ENCODE measurements at regions not wholly inside any gene's neighbourhood (a gene's known extent, or its start where the extent isn't known, plus 50 kb on each side); places are given as distances from the start of the nearest gene placed in this dataset.

DNA sequence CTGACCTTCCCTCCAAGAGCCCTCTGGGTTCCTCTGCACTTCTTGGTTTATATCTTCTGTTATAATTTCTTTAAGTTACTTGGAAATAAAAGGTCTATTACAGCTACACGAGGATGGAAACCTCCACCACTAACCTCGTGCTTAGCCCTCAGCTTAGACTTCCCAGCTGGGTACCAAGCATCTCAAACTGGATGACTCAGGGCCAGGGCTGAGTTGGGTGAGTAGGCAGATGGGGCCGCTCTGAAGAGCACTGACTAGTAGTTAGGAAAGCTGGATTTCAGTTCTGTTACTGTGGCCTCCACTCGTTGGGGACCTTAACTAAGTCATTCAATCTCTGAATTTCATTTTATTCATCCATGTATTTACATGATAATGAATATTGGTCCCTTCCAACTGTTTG lies 1036.6 kb downstream of the IGSF11 start:
- no peak overlapping the region for H3K56ac ChIP-seq (replicated peaks; ENCODE audit: insufficient read length, low read depth, low read length)
- H3K23ac ChIP-seq (ENCODE audit: insufficient read length) = no peak overlapping the region
- H2BK12ac ChIP-seq (ENCODE audit: low read depth, low read length) = no peak overlapping the region
- TF ChIP-seq TBP (IDR thresholded peaks at IDR 0.05; ENCODE audit: low read depth, low read length) (no peak), GABPA (IDR thresholded peaks at IDR 0.05; ENCODE audit: borderline replicate concordance, insufficient read depth, low read length) (no peak), RBBP5 (IDR thresholded peaks at IDR 0.05; ENCODE audit: borderline replicate concordance, low read depth, low read length) (no peak), SUZ12 (IDR thresholded peaks at IDR 0.05; ENCODE audit: low read length) (no peak), HDAC6 (IDR thresholded peaks at IDR 0.05; ENCODE audit: low read depth, low read length) (no peak), CHD1 (IDR thresholded peaks at IDR 0.05; ENCODE audit: low read depth, low read length) (no peak), CBX8 (IDR thresholded peaks at IDR 0.05; ENCODE audit: borderline replicate concordance, low read depth, low read length) (no peak), SIRT6 (IDR thresholded peaks at IDR 0.05; ENCODE audit: low read length) (no peak), EGR1 (IDR thresholded peaks at IDR 0.05; ENCODE audit: borderline replicate concordance, low read depth, low read length) (no peak), POLR2A (IDR thresholded peaks at IDR 0.05; ENCODE audit: control extremely low read depth in 1 of 2, low read depth in 2 of 2, low read length in 2 of 2) (no peak), CTCF (IDR thresholded peaks at IDR 0.05; ENCODE audit: control extremely low read depth in 1 of 3, insufficient read depth in 1 of 3, low read depth in 1 of 3, low read length in 3 of 3) (no peak)
- peaks cover 0 to 14% (median 8%) of the 10 kb centered on the region in 4 experiments; a peak in 5 of 7 replicates for H3K27me3 ChIP-seq (replicated peaks in 1 of 4; ENCODE audit: control insufficient read depth in 3 of 4, extremely low read depth in 1 of 4, insufficient read depth in 3 of 4, low read length in 3 of 4)
- H3K27ac ChIP-seq (ENCODE audit: low read depth, low read length) = no peak overlapping the region
- no peak overlapping the region for H2BK20ac ChIP-seq (ENCODE audit: low read length)
- no peak overlapping the region for H3K14ac ChIP-seq (ENCODE audit: insufficient read length)
- H3K9me3 ChIP-seq (ENCODE audit: insufficient read depth in 2 of 2, low read depth in 1 of 2, low read length in 1 of 2) = no peaks in the 10 kb centered on the region
- FAIRE-seq (no peak), DNase-seq (ENCODE audit: low read depth in 1 of 2, low spot score in 2 of 2) (no peak)
- no peak overlapping the region for H2AFZ ChIP-seq (ENCODE audit: low read length)
- CTCF ChIA-PET (ENCODE audit: partially characterized antibody) = interaction anchor here (0.6 to 1.8 kb wide), 20 partner anchors 9 to 1224 kb away, joined by 3 to 7 read pairs (median 3); no protein-coding TSS in a partner anchor
- POLR2A ChIA-PET (ENCODE audit: partially characterized antibody) = interaction anchor here (0.6 kb wide), 2 partner anchors 15 to 595 kb away, joined by 3 to 4 read pairs; no protein-coding TSS in a partner anchor
- no peak overlapping the region; a peak in 1 of 4 replicates for H3K4me2 ChIP-seq (ENCODE audit: insufficient read depth in 1 of 2, low read depth in 2 of 2, low read length in 2 of 2)
- 78% methylated on average over 4 of the region's 4 CpGs; no CpG with 5 or more reads in 1 of the 2 experiments for WGBS, 2 experiments (ENCODE audit: extremely low coverage in 1 of 2, insufficient coverage in 1 of 2, insufficient read length in 1 of 2, insufficient replicate concordance in 2 of 2, low coverage in 1 of 2, low lambda C conversion rate in 2 of 2, missing lambda C conversion rate in 1 of 2)
- no peak overlapping the region for H4K8ac ChIP-seq (ENCODE audit: extremely low read depth, insufficient read depth, low read length)
- H3K79me2 ChIP-seq (ENCODE audit: control insufficient read depth in 1 of 2, insufficient read depth in 2 of 2, low read length in 2 of 2) = no peaks in the 10 kb centered on the region
- no peak overlapping the region for H4K91ac ChIP-seq (replicated peaks; ENCODE audit: insufficient read length, low read length)
- no peak overlapping the region for H3K4ac ChIP-seq (replicated peaks; ENCODE audit: insufficient read length, low read depth, low read length)
- no peak overlapping the region for H2BK5ac ChIP-seq (ENCODE audit: low read depth, low read length)
- no peak overlapping the region for H2BK15ac ChIP-seq (ENCODE audit: low read length)
- peaks cover 10% of the 10 kb centered on the region for H3K23me2 ChIP-seq (ENCODE audit: low read depth, low read length)
- no peak overlapping the region for H4K5ac ChIP-seq (ENCODE audit: insufficient read length, low read depth, low read length)
- H4K20me1 ChIP-seq (replicated peaks in 1 of 2; ENCODE audit: control insufficient read depth in 1 of 2, insufficient read depth in 2 of 2, low read length in 2 of 2) = peaks cover 0 to 2% of the 10 kb centered on the region in 2 experiments
- H3K9ac ChIP-seq (replicated peaks in 1 of 4; ENCODE audit: extremely low read depth in 1 of 4, low read depth in 3 of 4, low read length in 3 of 4) = no peak overlapping the region
- no peak overlapping the region for H2BK120ac ChIP-seq (replicated peaks; ENCODE audit: low read depth, low read length)
- H2AK5ac ChIP-seq (ENCODE audit: low read depth, low read length) = no peak overlapping the region
- peaks cover 0 to 7% (median 0%) of the 10 kb centered on the region in 4 experiments; a peak in 3 of 7 replicates for H3K4me1 ChIP-seq (replicated peaks in 1 of 4; ENCODE audit: control insufficient read depth in 3 of 4, insufficient read depth in 4 of 4, low read length in 3 of 4)
- H3K79me1 ChIP-seq (ENCODE audit: low read depth, low read length) = no peaks in the 10 kb centered on the region
- no peak overlapping the region for H3K4me3 ChIP-seq (ENCODE audit: extremely low read depth in 1 of 4, insufficient read depth in 2 of 4, low read depth in 3 of 4, low read length in 4 of 4)
- H3K36me3 ChIP-seq (ENCODE audit: control insufficient read depth in 2 of 4, insufficient read depth in 4 of 4, low read length in 3 of 4) = no peaks in the 10 kb centered on the region
- no peak overlapping the region for H3K18ac ChIP-seq (ENCODE audit: extremely low read depth, low read length)
